ENCODE measurements at regions not wholly inside any gene's neighbourhood (a gene's known extent, or its start where the extent isn't known, plus 50 kb on each side); places are given as distances from the start of the nearest gene placed in this dataset.

DNA sequence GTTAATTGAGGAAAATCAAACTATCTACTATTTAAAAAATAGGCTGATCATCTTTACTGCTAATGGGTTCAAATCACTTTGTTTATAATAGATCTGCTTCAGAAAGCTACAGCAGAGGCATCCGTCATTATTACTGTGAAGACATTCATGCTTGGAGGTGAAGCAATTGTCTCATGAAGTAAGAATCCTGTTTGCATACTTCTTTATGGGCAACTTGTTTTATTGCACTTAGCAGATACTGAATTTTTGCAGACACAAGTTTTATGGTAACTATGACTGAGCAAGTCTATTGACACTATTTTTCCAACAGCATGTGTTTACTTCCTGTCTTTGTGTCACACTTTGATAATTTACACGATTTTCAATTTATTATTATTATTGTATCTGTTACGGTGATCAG lies 573.9 kb downstream of the RFPL4B start:
- Histone ChIP-seq H3K27ac (replicated peaks) (no peak overlapping the region), H3K27me3 (ENCODE audit: insufficient read depth, poor library complexity, severe bottlenecking) (no peaks in the 10 kb centered on the region), H3K4me3 (replicated peaks; ENCODE audit: insufficient read depth, low read length) (no peak overlapping the region)
- TF ChIP-seq, protein P1, sequence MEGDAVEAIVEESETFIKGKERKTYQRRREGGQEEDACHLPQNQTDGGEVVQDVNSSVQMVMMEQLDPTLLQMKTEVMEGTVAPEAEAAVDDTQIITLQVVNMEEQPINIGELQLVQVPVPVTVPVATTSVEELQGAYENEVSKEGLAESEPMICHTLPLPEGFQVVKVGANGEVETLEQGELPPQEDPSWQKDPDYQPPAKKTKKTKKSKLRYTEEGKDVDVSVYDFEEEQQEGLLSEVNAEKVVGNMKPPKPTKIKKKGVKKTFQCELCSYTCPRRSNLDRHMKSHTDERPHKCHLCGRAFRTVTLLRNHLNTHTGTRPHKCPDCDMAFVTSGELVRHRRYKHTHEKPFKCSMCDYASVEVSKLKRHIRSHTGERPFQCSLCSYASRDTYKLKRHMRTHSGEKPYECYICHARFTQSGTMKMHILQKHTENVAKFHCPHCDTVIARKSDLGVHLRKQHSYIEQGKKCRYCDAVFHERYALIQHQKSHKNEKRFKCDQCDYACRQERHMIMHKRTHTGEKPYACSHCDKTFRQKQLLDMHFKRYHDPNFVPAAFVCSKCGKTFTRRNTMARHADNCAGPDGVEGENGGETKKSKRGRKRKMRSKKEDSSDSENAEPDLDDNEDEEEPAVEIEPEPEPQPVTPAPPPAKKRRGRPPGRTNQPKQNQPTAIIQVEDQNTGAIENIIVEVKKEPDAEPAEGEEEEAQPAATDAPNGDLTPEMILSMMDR (IDR thresholded peaks at IDR 0.05; ENCODE audit: insufficient read depth, low read length): no peak
- TF ChIP-seq SPI1 (IDR thresholded peaks at IDR 0.05; ENCODE audit: borderline replicate concordance, low read depth) (no peak), POLR2AphosphoS5 (IDR thresholded peaks at IDR 0.05; ENCODE audit: low read depth) (no peak), GABPA (IDR thresholded peaks at IDR 0.05; ENCODE audit: low read depth) (no peak)
- TF ChIP-seq, protein P2, sequence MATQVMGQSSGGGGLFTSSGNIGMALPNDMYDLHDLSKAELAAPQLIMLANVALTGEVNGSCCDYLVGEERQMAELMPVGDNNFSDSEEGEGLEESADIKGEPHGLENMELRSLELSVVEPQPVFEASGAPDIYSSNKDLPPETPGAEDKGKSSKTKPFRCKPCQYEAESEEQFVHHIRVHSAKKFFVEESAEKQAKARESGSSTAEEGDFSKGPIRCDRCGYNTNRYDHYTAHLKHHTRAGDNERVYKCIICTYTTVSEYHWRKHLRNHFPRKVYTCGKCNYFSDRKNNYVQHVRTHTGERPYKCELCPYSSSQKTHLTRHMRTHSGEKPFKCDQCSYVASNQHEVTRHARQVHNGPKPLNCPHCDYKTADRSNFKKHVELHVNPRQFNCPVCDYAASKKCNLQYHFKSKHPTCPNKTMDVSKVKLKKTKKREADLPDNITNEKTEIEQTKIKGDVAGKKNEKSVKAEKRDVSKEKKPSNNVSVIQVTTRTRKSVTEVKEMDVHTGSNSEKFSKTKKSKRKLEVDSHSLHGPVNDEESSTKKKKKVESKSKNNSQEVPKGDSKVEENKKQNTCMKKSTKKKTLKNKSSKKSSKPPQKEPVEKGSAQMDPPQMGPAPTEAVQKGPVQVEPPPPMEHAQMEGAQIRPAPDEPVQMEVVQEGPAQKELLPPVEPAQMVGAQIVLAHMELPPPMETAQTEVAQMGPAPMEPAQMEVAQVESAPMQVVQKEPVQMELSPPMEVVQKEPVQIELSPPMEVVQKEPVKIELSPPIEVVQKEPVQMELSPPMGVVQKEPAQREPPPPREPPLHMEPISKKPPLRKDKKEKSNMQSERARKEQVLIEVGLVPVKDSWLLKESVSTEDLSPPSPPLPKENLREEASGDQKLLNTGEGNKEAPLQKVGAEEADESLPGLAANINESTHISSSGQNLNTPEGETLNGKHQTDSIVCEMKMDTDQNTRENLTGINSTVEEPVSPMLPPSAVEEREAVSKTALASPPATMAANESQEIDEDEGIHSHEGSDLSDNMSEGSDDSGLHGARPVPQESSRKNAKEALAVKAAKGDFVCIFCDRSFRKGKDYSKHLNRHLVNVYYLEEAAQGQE (IDR thresholded peaks at IDR 0.05; ENCODE audit: insufficient replicate concordance, low read depth): no peak
- no peak for DNase-seq (ENCODE audit: low read depth in 1 of 2, low spot score in 1 of 2)

DNA sequence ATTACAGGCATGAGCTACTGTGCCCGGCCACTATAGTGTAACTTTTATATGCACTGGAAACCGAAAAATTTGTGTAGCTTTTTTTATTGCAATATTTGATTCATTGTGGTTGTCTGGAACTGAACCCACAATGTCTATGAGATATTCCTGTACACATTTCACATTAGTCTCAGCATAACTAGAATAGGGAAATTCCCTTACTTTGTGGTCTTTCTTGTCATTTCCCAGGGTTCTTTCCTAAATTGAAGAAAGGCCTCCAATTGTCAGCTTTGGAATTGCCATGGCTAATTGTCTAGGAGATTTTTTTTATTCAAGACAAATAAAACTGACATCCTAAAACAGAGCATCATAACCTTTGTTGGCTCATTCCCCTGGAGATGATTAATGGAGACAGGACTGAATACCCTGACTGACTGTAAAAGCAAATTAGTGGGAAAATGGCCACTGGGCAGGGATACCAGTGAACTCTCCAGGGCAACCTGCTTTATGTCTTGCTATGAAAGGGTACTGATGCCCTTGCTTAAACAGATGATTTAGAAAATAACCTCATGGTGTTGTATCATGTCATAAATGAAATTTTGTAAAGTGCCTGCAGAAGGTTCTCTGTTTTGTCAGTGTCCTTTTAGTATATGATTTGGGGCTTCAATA lies 576.9 kb downstream of the RFPL4B start:
- Histone ChIP-seq H3K27me3 (ENCODE audit: insufficient read depth, poor library complexity, severe bottlenecking) (no peaks in the 10 kb centered on the region), H3K4me3 (replicated peaks; ENCODE audit: insufficient read depth, low read length) (no peak overlapping the region), H3K27ac (replicated peaks) (no peak overlapping the region)
- TF ChIP-seq, protein P1 (IDR thresholded peaks at IDR 0.05; ENCODE audit: insufficient read depth, low read length): no peak
- no peak for TF ChIP-seq POLR2AphosphoS5 (IDR thresholded peaks at IDR 0.05; ENCODE audit: low read depth)
- no peak for TF ChIP-seq SPI1 (IDR thresholded peaks at IDR 0.05; ENCODE audit: borderline replicate concordance, low read depth)
- TF ChIP-seq, protein P2 (IDR thresholded peaks at IDR 0.05; ENCODE audit: insufficient replicate concordance, low read depth): no peak
- no peak for TF ChIP-seq GABPA (IDR thresholded peaks at IDR 0.05; ENCODE audit: low read depth)
- no peak for DNase-seq (ENCODE audit: low read depth in 1 of 2, low spot score in 1 of 2)

DNA sequence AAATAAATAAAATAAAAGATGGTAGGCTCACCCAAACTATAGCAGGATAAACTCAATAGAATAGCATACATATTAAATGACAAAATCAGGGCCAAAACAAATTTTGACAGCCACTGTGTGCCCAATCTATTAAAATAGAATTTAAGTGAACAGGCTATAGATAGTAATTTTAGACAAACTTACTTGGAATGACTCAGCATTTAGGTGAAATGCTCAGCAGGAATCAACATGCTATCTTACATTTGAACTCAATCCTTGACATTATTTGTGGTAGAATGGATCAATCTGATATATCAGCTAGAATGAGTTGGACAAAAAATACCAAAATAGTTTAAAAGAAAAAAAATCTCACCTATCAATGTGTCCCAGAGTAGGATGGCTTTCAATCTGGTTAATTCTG lies 578.6 kb downstream of the RFPL4B start:
- H3K4me3 ChIP-seq (replicated peaks; ENCODE audit: insufficient read depth, low read length): no peak overlapping the region
- TF ChIP-seq, protein P1 (IDR thresholded peaks at IDR 0.05; ENCODE audit: insufficient read depth, low read length): no peak
- TF ChIP-seq SPI1 (IDR thresholded peaks at IDR 0.05; ENCODE audit: borderline replicate concordance, low read depth) (no peak), POLR2AphosphoS5 (IDR thresholded peaks at IDR 0.05; ENCODE audit: low read depth) (no peak), GABPA (IDR thresholded peaks at IDR 0.05; ENCODE audit: low read depth) (no peak)
- TF ChIP-seq, protein P2 (IDR thresholded peaks at IDR 0.05; ENCODE audit: insufficient replicate concordance, low read depth): no peak
- H3K27me3 ChIP-seq (ENCODE audit: insufficient read depth, poor library complexity, severe bottlenecking): no peaks in the 10 kb centered on the region
- H3K27ac ChIP-seq (replicated peaks): no peak overlapping the region
- no peak for DNase-seq (ENCODE audit: low read depth in 1 of 2, low spot score in 1 of 2)
